NCI-H1092 (cell line): ENCODE measurements at regions not wholly inside any gene's neighbourhood (a gene's known extent, or its start where the extent isn't known, plus 50 kb on each side); places are given as distances from the start of the nearest gene placed in this dataset.
"Not testable (repeated sequence)": the region's sequence is repeated elsewhere in the genome, so short reads cannot be mapped to it uniquely, and the experiment has no call there.

Experiments used
- DNase-seq: peaks from one replicate; lab custom pipeline; 2025; lab: John Stamatoyannopoulos, UW

- DNase-seq: no peak
Measured at GRCh38 chr6:102759415-102759814, 1365.9 kb downstream of the GRIK2 start.

- DNase-seq: not testable (repeated sequence)
Measured at GRCh38 chr6:102758536-102758935, 1365.0 kb downstream of the GRIK2 start.

GRCh38 chr6:102749210-102749971 is 1355.9 kb downstream of the GRIK2 start:
- no peak for DNase-seq

- no peak for DNase-seq
Measured at GRCh38 chr6:102746941-102747340, 1353.4 kb downstream of the GRIK2 start.

GRCh38 chr6:102742754-102743356 is 1349.3 kb downstream of the GRIK2 start:
- no peak for DNase-seq

- DNase-seq: no peak
Measured at GRCh38 chr6:102742028-102742427, 1348.5 kb downstream of the GRIK2 start.

- no peak for DNase-seq
Measured at GRCh38 chr6:102736941-102737368, 1343.4 kb downstream of the GRIK2 start.

GRCh38 chr6:102732898-102733297 is 1339.4 kb downstream of the GRIK2 start:
- no peak for DNase-seq

GRCh38 chr6:102722086-102722485 is 1328.6 kb downstream of the GRIK2 start:
- not testable (repeated sequence) for DNase-seq

- no peak for DNase-seq
Measured at GRCh38 chr6:102717737-102718456, 1324.4 kb downstream of the GRIK2 start.

GRCh38 chr6:102717252-102717651 is 1323.7 kb downstream of the GRIK2 start:
- no peak for DNase-seq

GRCh38 chr6:102701019-102701418 is 1307.5 kb downstream of the GRIK2 start:
- no peak for DNase-seq

- DNase-seq: no peak
Measured at GRCh38 chr6:102686461-102686860, 1293.0 kb downstream of the GRIK2 start.

- DNase-seq: no peak
Measured at GRCh38 chr6:102680413-102680812, 1286.9 kb downstream of the GRIK2 start.

GRCh38 chr6:102679865-102680264 is 1286.4 kb downstream of the GRIK2 start:
- no peak for DNase-seq

GRCh38 chr6:102677225-102677624 is 1283.7 kb downstream of the GRIK2 start:
- no peak for DNase-seq

- no peak for DNase-seq
Measured at GRCh38 chr6:102670735-102671134, 1277.2 kb downstream of the GRIK2 start.

GRCh38 chr6:102662851-102663250 is 1269.3 kb downstream of the GRIK2 start:
- DNase-seq: no peak

- DNase-seq: no peak
Measured at GRCh38 chr6:102660303-102660702, 1266.8 kb downstream of the GRIK2 start.

- DNase-seq: no peak
Measured at GRCh38 chr6:102655823-102656222, 1262.3 kb downstream of the GRIK2 start.

- DNase-seq: no peak
Measured at GRCh38 chr6:102641426-102641825, 1247.9 kb downstream of the GRIK2 start.

- no peak for DNase-seq
Measured at GRCh38 chr6:102631921-102632320, 1238.4 kb downstream of the GRIK2 start.

- no peak for DNase-seq
Measured at GRCh38 chr6:102623201-102623600, 1229.7 kb downstream of the GRIK2 start.
